HG02759 (cell line): ENCODE measurements at regions not wholly inside any gene's neighbourhood (a gene's known extent, or its start where the extent isn't known, plus 50 kb on each side); places are given as distances from the start of the nearest gene placed in this dataset.

Experiments used
- ATAC-seq: cut with Tn5 transposase; IDR thresholded peaks from one replicate; pipeline ENCODE4 v1.9.1; 2021; ENCODE audit warnings: mild to moderate bottlenecking, moderate library complexity; ENCODE audit not compliant: unreplicated experiment

GRCh38 chr6:22621701-22622100, 52.3 kb downstream of the HDGFL1 start:
- ATAC-seq = no peak

- ATAC-seq = no peak
These were observed 53.0 kb downstream of the HDGFL1 start for GRCh38 chr6:22622351-22622750.

- ATAC-seq = no peak
These were observed 53.4 kb downstream of the HDGFL1 start for GRCh38 chr6:22622813-22623212.

GRCh38 chr6:22627644-22628043, 58.3 kb downstream of the HDGFL1 start:
- ATAC-seq = no peak

GRCh38 chr6:22631091-22631490, 61.7 kb downstream of the HDGFL1 start:
- no peak for ATAC-seq

GRCh38 chr6:22632581-22633145, 63.3 kb downstream of the HDGFL1 start:
- no peak for ATAC-seq

- no peak for ATAC-seq
These were observed 67.1 kb downstream of the HDGFL1 start for GRCh38 chr6:22636452-22636851.

- no peak for ATAC-seq
These were observed 68.4 kb downstream of the HDGFL1 start for GRCh38 chr6:22637782-22638181.

GRCh38 chr6:22638320-22638719, 69.0 kb downstream of the HDGFL1 start:
- ATAC-seq = no peak

GRCh38 chr6:22642254-22642653, 72.9 kb downstream of the HDGFL1 start:
- no peak for ATAC-seq

- ATAC-seq = no peak
These were observed 74.4 kb downstream of the HDGFL1 start for GRCh38 chr6:22643780-22644179.

GRCh38 chr6:22647719-22648118, 78.4 kb downstream of the HDGFL1 start:
- ATAC-seq = no peak

GRCh38 chr6:22651731-22652130, 82.4 kb downstream of the HDGFL1 start:
- no peak for ATAC-seq

GRCh38 chr6:22653980-22654610, 84.7 kb downstream of the HDGFL1 start:
- ATAC-seq = no peak

- ATAC-seq = peak; percentile 47
These were observed 87.5 kb downstream of the HDGFL1 start for GRCh38 chr6:22656706-22657351.

GRCh38 chr6:22657352-22657980, 88.1 kb downstream of the HDGFL1 start:
- ATAC-seq = peak; percentile 35

GRCh38 chr6:22658183-22658582, 88.8 kb downstream of the HDGFL1 start:
- no peak for ATAC-seq

- ATAC-seq = no peak
These were observed 89.6 kb downstream of the HDGFL1 start for GRCh38 chr6:22658934-22659333.

- ATAC-seq = no peak
These were observed 95.6 kb downstream of the HDGFL1 start for GRCh38 chr6:22664968-22665367.

GRCh38 chr6:22666021-22666420, 96.7 kb downstream of the HDGFL1 start:
- ATAC-seq = no peak

- ATAC-seq = no peak
These were observed 97.2 kb downstream of the HDGFL1 start for GRCh38 chr6:22666586-22666985.

GRCh38 chr6:22667855-22668254, 98.5 kb downstream of the HDGFL1 start:
- no peak for ATAC-seq
